ENCODE measurements at regions not wholly inside any gene's neighbourhood (a gene's known extent, or its start where the extent isn't known, plus 50 kb on each side); places are given as distances from the start of the nearest gene placed in this dataset.
"Not testable (repeated sequence)": the region's sequence is repeated elsewhere in the genome, so short reads cannot be mapped to it uniquely, and the experiment has no call there.

GRCh38 chr6:21756487-21756886 is 162.9 kb downstream of the SOX4 start:
- Histone ChIP-seq H3K4me1 (ENCODE audit: control insufficient read depth, extremely low read depth, insufficient read depth, low read length) (peaks cover 40% of the 10 kb centered on the region), H3K9me3 (replicated peaks; ENCODE audit: control insufficient read depth, insufficient read depth, low read length) (no peaks in the 10 kb centered on the region), H2AFZ (ENCODE audit: low read depth, low read length) (no peak overlapping the region), H3K27ac (ENCODE audit: insufficient read depth, low read depth, low read length) (no peak overlapping the region), H3K27me3 (ENCODE audit: control insufficient read depth in 2 of 2, insufficient read depth in 2 of 2, low read length in 2 of 2) (no peaks in the 10 kb centered on the region), H3K9ac (replicated peaks; ENCODE audit: extremely low read depth, insufficient read depth, low read length) (no peak overlapping the region), H3K4me2 (ENCODE audit: insufficient read depth, low read length) (no peak overlapping the region), H3K9me1 (replicated peaks; ENCODE audit: control insufficient read depth, extremely low read depth, insufficient read depth, low read length) (no peaks in the 10 kb centered on the region), H3K4me3 (replicated peaks in 1 of 3; ENCODE audit: insufficient read depth in 1 of 3, low read depth in 1 of 3, low read length in 3 of 3) (no peak overlapping the region), H3K79me2 (ENCODE audit: control insufficient read depth, insufficient read depth, low read length) (peaks cover 11% of the 10 kb centered on the region), H3K36me3 (ENCODE audit: control insufficient read depth in 2 of 2, extremely low read depth in 1 of 2, insufficient read depth in 2 of 2, low read length in 2 of 2) (no peaks in the 10 kb centered on the region), H4K20me1 (replicated peaks; ENCODE audit: control insufficient read depth, extremely low read depth, insufficient read depth, low read length) (no peaks in the 10 kb centered on the region)
- CTCF ChIA-PET = interaction anchor here (1.2 kb wide), 1 partner anchor 13 kb away, joined by 3 read pairs; no protein-coding TSS in a partner anchor
- DNase-seq (ENCODE audit: low read depth, low spot score) (no peak), FAIRE-seq (no peak)
- POLR2A ChIA-PET = no interaction called here
- TF ChIP-seq MYC (IDR thresholded peaks at IDR 0.05; ENCODE audit: low read depth, low read length) (no peak), GATA2 (IDR thresholded peaks at IDR 0.05; ENCODE audit: insufficient read depth, insufficient read length, low read depth, low read length) (no peak), MAX (IDR thresholded peaks at IDR 0.05; ENCODE audit: insufficient read depth, insufficient read length) (no peak), POLR2AphosphoS5 (IDR thresholded peaks at IDR 0.05; ENCODE audit: insufficient read depth, low read depth, low read length) (no peak), CTCF (IDR thresholded peaks at IDR 0.05; ENCODE audit: extremely low read depth in 1 of 2, insufficient read depth in 1 of 2, low read depth in 1 of 2, low read length in 2 of 2) (no peak), FOS (IDR thresholded peaks at IDR 0.05; ENCODE audit: borderline replicate concordance, insufficient read depth, low read length) (no peak), JUN (IDR thresholded peaks at IDR 0.05; ENCODE audit: borderline replicate concordance, insufficient read depth, insufficient read length, low read depth) (no peak), POLR2A (IDR thresholded peaks at IDR 0.05; ENCODE audit: low read depth, low read length) (no peak), EZH2 (IDR thresholded peaks at IDR 0.05; ENCODE audit: borderline replicate concordance, low read depth, low read length, severe bottlenecking) (no peak)
- intact Hi-C loops (cut with micrococcal nuclease) = no loop called here
- dilution Hi-C loops (cut with MboI; ENCODE audit: extremely low pct_ligation_motif_present, low sequenced_read_pairs) = no loop called here
- BruUV-seq (replicated peaks) = no TSS peak

- CTCF ChIA-PET = interaction anchor here (0.7 to 1.6 kb wide), 3 partner anchors 11 to 15 kb away, joined by 3 read pairs; no protein-coding TSS in a partner anchor
- H3K9me3 ChIP-seq (replicated peaks; ENCODE audit: control insufficient read depth, insufficient read depth, low read length); FAIRE-seq; H3K27me3 ChIP-seq (ENCODE audit: control insufficient read depth in 2 of 2, insufficient read depth in 2 of 2, low read length in 2 of 2); dilution Hi-C loops (cut with MboI; ENCODE audit: extremely low pct_ligation_motif_present, low sequenced_read_pairs); H3K9ac ChIP-seq (replicated peaks; ENCODE audit: extremely low read depth, insufficient read depth, low read length); DNase-seq (ENCODE audit: low read depth, low spot score); BruUV-seq (replicated peaks); intact Hi-C loops (cut with micrococcal nuclease); H3K36me3 ChIP-seq (ENCODE audit: control insufficient read depth in 2 of 2, extremely low read depth in 1 of 2, insufficient read depth in 2 of 2, low read length in 2 of 2); H3K4me3 ChIP-seq (replicated peaks in 1 of 3; ENCODE audit: insufficient read depth in 1 of 3, low read depth in 1 of 3, low read length in 3 of 3); H3K9me1 ChIP-seq (replicated peaks; ENCODE audit: control insufficient read depth, extremely low read depth, insufficient read depth, low read length); H2AFZ ChIP-seq (ENCODE audit: low read depth, low read length); H3K4me2 ChIP-seq (ENCODE audit: insufficient read depth, low read length); H3K79me2 ChIP-seq (ENCODE audit: control insufficient read depth, insufficient read depth, low read length); H3K27ac ChIP-seq (ENCODE audit: insufficient read depth, low read depth, low read length); POLR2A ChIA-PET; H4K20me1 ChIP-seq (replicated peaks; ENCODE audit: control insufficient read depth, extremely low read depth, insufficient read depth, low read length): not testable (repeated sequence)
- H3K4me1 ChIP-seq (ENCODE audit: control insufficient read depth, extremely low read depth, insufficient read depth, low read length) = peaks cover 31% of the 10 kb centered on the region
Measured at GRCh38 chr6:21757392-21757791, 163.8 kb downstream of the SOX4 start.

Data from endothelial cell of umbilical vein (primary cell).